ENCODE measurements at regions not wholly inside any gene's neighbourhood (a gene's known extent, or its start where the extent isn't known, plus 50 kb on each side); places are given as distances from the start of the nearest gene placed in this dataset.

DNA sequence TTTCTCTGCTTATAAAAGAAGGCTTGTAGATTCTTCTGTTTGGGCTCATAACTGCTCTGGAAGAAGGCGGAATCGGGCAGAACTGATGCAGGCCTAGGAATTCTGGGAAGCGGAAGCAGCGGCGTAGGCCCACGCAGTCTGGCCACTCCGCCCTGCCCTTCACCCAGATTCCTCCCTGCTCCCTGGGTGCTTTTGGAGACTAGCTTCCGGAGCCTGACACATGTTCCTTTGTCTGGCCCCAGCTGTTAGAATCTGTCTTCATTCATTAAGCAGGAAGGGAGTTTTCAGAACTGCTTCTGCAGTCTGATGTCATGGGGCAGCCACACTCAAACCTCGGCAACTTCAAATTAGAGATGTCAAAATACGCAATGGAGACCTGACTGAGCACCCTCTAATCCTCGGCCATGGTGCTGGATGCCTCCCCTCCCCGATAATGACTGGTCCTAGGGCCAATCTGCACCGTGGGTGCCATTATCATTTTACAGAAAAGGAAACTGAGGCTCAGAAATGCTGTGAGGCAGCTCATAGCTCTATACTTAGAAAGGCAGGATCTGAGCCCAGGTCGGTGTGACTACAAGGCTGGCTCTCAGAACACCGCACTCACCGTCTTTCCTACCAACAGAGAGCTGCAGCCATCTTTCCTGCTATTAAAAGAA, 275.7 kb downstream of the MYCN start:
- Histone ChIP-seq H3K27me3 (ENCODE audit: low read length) (no peaks in the 10 kb centered on the region), H3K9ac (ENCODE audit: low read length) (no peak overlapping the region), H3K4me2 (ENCODE audit: low read depth, low read length, poor library complexity, severe bottlenecking) (no peak overlapping the region), H3K79me2 (ENCODE audit: insufficient read depth, low read length) (no peaks in the 10 kb centered on the region), H2AFZ (ENCODE audit: low read depth, low read length, severe bottlenecking) (no peak overlapping the region), H3K9me3 (ENCODE audit: insufficient read depth, low read length) (no peaks in the 10 kb centered on the region), H4K20me1 (ENCODE audit: low read depth, low read length) (no peaks in the 10 kb centered on the region), H3F3A (ENCODE audit: insufficient read depth) (no peaks in the 10 kb centered on the region), H3K27ac (ENCODE audit: low read depth, low read length) (no peak overlapping the region), H3K9me2 (replicated peaks; ENCODE audit: insufficient read depth, low read length) (no peaks in the 10 kb centered on the region), H3K4me3 (ENCODE audit: insufficient read depth, low read length, poor library complexity, severe bottlenecking) (no peak overlapping the region), H3K36me3 (ENCODE audit: low read length) (no peaks in the 10 kb centered on the region)
- no peak for TF ChIP-seq EZH2phosphoT487 (conservative IDR thresholded peaks at IDR 0.05; ENCODE audit: low read length)
- TF ChIP-seq, protein P1, sequence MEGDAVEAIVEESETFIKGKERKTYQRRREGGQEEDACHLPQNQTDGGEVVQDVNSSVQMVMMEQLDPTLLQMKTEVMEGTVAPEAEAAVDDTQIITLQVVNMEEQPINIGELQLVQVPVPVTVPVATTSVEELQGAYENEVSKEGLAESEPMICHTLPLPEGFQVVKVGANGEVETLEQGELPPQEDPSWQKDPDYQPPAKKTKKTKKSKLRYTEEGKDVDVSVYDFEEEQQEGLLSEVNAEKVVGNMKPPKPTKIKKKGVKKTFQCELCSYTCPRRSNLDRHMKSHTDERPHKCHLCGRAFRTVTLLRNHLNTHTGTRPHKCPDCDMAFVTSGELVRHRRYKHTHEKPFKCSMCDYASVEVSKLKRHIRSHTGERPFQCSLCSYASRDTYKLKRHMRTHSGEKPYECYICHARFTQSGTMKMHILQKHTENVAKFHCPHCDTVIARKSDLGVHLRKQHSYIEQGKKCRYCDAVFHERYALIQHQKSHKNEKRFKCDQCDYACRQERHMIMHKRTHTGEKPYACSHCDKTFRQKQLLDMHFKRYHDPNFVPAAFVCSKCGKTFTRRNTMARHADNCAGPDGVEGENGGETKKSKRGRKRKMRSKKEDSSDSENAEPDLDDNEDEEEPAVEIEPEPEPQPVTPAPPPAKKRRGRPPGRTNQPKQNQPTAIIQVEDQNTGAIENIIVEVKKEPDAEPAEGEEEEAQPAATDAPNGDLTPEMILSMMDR (IDR thresholded peaks at IDR 0.05; ENCODE audit: insufficient read depth, low read length, poor library complexity, severe bottlenecking) = no peak

DNA sequence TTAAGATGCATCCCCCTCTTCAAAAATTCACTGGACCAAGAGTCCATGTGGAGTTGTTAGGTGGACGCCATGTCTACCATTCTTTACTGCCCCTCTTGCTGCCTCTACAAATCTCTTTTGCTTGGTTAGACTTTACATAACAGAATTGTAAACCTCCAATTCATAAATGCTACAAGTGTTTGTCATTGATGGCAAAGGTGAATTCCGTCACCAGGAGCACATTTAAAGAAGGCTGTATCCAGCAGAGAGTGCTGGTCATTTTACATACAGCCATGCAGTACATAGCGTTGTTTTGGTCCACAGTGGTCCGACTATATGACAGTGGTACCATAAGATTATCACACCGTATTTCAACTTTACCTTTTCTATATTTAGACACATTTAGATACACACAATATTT, 274.5 kb downstream of the MYCN start:
- Histone ChIP-seq H3K27me3 (ENCODE audit: low read length) (no peaks in the 10 kb centered on the region), H3K27ac (ENCODE audit: low read depth, low read length) (no peak overlapping the region)
- TF ChIP-seq, protein P1 (IDR thresholded peaks at IDR 0.05; ENCODE audit: insufficient read depth, low read length, poor library complexity, severe bottlenecking) = no peak
- TF ChIP-seq EZH2phosphoT487 (conservative IDR thresholded peaks at IDR 0.05; ENCODE audit: low read length) = no peak

DNA sequence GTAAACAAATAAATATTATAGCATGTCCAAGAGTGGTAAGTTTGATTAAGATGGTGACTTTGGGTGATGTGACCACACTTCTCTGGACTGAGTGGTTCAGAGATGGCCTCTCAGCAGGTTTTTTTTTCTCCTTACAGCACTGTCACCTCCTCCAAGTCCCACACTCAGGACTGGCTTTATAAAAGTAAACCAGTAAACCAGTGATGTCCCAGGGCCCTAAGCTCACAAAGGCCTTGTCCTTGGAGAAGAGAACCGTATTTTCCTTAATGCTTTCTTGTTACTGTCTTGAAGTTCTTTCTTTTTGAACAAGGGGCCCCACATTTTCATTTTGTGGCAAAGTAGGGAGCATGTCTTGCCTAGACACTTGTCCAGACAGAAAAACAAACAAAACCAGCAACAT, 274.0 kb downstream of the MYCN start:
- H3F3A ChIP-seq (ENCODE audit: insufficient read depth) = no peaks in the 10 kb centered on the region
- peaks cover 3% of the 10 kb centered on the region; the same call in 1 of the 2 replicates for H3K9me3 ChIP-seq (ENCODE audit: insufficient read depth, low read length)
- no peaks in the 10 kb centered on the region for H4K20me1 ChIP-seq (ENCODE audit: low read depth, low read length)
- no peaks in the 10 kb centered on the region for H3K27me3 ChIP-seq (ENCODE audit: low read length)
- no peak overlapping the region for H3K4me3 ChIP-seq (ENCODE audit: insufficient read depth, low read length, poor library complexity, severe bottlenecking)
- no peaks in the 10 kb centered on the region for H3K9me2 ChIP-seq (replicated peaks; ENCODE audit: insufficient read depth, low read length)
- no peaks in the 10 kb centered on the region for H3K79me2 ChIP-seq (ENCODE audit: insufficient read depth, low read length)
- no peak overlapping the region for H3K27ac ChIP-seq (ENCODE audit: low read depth, low read length)
- H3K36me3 ChIP-seq (ENCODE audit: low read length) = no peaks in the 10 kb centered on the region
- no peak overlapping the region for H3K4me2 ChIP-seq (ENCODE audit: low read depth, low read length, poor library complexity, severe bottlenecking)
- no peak for TF ChIP-seq EZH2phosphoT487 (conservative IDR thresholded peaks at IDR 0.05; ENCODE audit: low read length)
- TF ChIP-seq, protein P1 (IDR thresholded peaks at IDR 0.05; ENCODE audit: insufficient read depth, low read length, poor library complexity, severe bottlenecking) = no peak
- H3K9ac ChIP-seq (ENCODE audit: low read length) = no peak overlapping the region
- H2AFZ ChIP-seq (ENCODE audit: low read depth, low read length, severe bottlenecking) = no peak overlapping the region

More for the DNA sequence above, 274.5 kb downstream of the MYCN start:
- Histone ChIP-seq H3K9me2 (replicated peaks; ENCODE audit: insufficient read depth, low read length) (no peaks in the 10 kb centered on the region), H3K9me3 (ENCODE audit: insufficient read depth, low read length) (no peaks in the 10 kb centered on the region), H3K9ac (ENCODE audit: low read length) (no peak overlapping the region), H3K36me3 (ENCODE audit: low read length) (no peaks in the 10 kb centered on the region), H2AFZ (ENCODE audit: low read depth, low read length, severe bottlenecking) (no peak overlapping the region), H3K4me3 (ENCODE audit: insufficient read depth, low read length, poor library complexity, severe bottlenecking) (no peak overlapping the region), H3K79me2 (ENCODE audit: insufficient read depth, low read length) (no peaks in the 10 kb centered on the region), H3K4me2 (ENCODE audit: low read depth, low read length, poor library complexity, severe bottlenecking) (no peak overlapping the region), H4K20me1 (ENCODE audit: low read depth, low read length) (no peaks in the 10 kb centered on the region), H3F3A (ENCODE audit: insufficient read depth) (no peaks in the 10 kb centered on the region)
